ENCODE measurements at regions not wholly inside any gene's neighbourhood (a gene's known extent, or its start where the extent isn't known, plus 50 kb on each side); places are given as distances from the start of the nearest gene placed in this dataset.

DNA sequence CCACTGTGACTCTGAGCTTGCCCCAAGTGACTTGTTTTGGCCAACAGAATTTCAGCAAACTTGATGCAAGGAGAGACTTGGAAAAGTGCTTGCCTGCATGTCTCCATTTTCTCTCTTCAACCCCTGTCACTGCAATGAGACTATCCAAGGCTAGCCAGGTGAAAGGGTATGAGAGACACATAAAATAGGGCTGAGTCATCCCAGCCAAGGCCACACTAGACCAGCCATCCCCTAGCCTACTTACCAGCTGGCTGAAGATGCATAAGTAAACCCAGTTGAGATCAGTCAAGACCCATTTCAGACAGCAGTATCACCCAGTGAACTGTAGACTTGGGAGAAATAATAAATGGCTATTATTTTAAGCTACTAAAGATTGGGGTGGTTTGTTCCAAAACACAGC is 52.9 kb upstream of the VLDLR start:
- Histone ChIP-seq H3K9me3 (no peaks in the 10 kb centered on the region), H3K36me3 (ENCODE audit: low read depth, missing control alignments) (no peaks in the 10 kb centered on the region), H3K4me3 (no peak overlapping the region), H3K27ac (no peak overlapping the region), H3K4me1 (peaks cover 10% of the 10 kb centered on the region), H3K27me3 (no peaks in the 10 kb centered on the region)
- DNase-seq, result no peak
- intact Hi-C loops (cut with DNase I; ENCODE audit: low total_unique reads), result no loop called here
- no peak for TF ChIP-seq POLR2A (IDR thresholded peaks at IDR 0.05)
- TF ChIP-seq, protein P1, sequence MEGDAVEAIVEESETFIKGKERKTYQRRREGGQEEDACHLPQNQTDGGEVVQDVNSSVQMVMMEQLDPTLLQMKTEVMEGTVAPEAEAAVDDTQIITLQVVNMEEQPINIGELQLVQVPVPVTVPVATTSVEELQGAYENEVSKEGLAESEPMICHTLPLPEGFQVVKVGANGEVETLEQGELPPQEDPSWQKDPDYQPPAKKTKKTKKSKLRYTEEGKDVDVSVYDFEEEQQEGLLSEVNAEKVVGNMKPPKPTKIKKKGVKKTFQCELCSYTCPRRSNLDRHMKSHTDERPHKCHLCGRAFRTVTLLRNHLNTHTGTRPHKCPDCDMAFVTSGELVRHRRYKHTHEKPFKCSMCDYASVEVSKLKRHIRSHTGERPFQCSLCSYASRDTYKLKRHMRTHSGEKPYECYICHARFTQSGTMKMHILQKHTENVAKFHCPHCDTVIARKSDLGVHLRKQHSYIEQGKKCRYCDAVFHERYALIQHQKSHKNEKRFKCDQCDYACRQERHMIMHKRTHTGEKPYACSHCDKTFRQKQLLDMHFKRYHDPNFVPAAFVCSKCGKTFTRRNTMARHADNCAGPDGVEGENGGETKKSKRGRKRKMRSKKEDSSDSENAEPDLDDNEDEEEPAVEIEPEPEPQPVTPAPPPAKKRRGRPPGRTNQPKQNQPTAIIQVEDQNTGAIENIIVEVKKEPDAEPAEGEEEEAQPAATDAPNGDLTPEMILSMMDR (IDR thresholded peaks at IDR 0.05), result no peak

DNA sequence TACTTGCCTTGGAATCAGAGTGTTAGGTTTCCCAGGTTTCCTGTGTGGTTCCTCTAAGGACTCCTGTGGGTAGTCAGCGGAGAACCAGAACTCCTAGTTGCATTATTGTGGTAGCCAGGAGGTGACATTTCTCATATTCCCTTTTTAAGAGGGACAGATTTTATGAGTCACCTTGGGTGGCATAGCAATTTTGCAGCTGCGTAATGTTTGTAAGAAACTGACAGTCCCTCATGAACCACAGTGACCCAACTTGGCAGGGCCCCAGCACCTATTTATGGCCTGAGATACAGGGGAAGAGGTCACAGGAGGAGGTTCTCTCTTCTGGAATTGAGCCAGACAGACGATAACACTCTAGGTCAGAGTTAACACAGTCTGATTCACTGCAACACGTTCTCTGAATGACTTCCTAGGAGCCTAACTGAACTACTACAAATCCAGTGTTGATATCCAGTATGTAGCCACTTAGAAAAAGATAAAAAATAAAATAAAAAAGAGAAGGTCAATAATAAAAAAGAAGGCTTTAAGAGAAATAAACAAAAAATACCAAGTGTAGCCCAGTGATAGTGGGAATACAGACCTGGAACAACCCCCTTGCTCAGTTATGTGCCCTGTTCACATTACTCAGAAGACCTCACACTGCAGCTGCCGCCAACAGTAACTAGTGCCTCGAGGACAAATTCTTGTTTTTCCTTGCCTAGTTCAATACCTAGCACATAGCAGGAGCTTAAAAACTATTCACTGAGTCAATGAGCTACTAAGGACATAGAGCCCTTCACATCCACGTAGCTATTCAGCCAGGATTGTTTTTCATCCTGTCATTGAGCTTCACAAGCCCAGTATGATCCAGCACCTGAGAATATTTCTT is 50.7 kb upstream of the VLDLR start:
- H3K36me3 ChIP-seq (ENCODE audit: low read depth, missing control alignments), result no peaks in the 10 kb centered on the region
- H3K4me1 ChIP-seq, result peaks cover 10% of the 10 kb centered on the region
- H3K4me3 ChIP-seq, result no peak overlapping the region
- TF ChIP-seq POLR2A (IDR thresholded peaks at IDR 0.05), result no peak
- TF ChIP-seq, protein P1 (IDR thresholded peaks at IDR 0.05), result no peak
- no peak overlapping the region for H3K27ac ChIP-seq
- 34 to 39% methylated on average over 7 of the region's 7 CpGs for WGBS, 2 donors
- intact Hi-C loops (cut with DNase I; ENCODE audit: low total_unique reads), result no loop called here
- no peaks in the 10 kb centered on the region for H3K27me3 ChIP-seq
- peak; percentile 88 for DNase-seq
- H3K9me3 ChIP-seq, result no peaks in the 10 kb centered on the region

All from testis (tissue), 2 donors.